ENCODE measurements at regions not wholly inside any gene's neighbourhood (a gene's known extent, or its start where the extent isn't known, plus 50 kb on each side); places are given as distances from the start of the nearest gene placed in this dataset.

DNA sequence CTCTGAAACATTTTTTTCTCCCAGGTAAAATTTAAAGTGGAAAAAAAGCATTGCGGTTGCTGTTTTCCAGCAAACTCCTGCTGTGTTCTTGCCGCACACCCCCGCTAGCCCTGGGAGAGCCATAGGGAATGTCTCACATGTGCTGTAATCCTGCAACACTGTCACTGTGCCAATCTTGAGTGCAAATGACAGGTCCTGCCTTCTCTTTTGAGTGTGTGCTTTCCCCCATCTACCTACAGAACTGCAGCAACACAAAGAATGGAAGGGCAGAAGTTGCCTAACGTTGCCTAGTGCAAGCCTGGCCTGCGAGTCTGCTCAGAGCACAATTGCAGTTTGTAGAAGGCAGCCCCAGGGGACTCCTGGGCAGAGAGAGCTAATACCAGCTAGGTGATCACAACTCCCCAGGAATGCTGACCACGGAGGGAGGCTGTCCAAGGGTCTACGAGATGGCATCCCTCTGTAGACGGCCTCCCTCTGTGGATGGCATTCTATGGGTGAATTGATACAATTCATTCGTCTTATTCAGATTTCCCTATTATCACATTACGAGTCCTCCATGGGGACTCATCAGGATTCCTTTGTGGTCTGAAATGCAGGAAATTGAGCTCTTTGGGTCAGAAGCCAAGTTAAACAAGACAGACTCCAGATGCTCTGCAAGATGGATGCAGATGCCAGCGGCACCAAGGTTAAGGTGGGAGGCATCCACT lies 172.6 kb upstream of the S1PR3 start:
- intact Hi-C loops (cut with micrococcal nuclease; ENCODE audit: unreplicated experiment): no loop called here
- CTCF ChIA-PET (ENCODE audit: unreplicated experiment): no interaction called here
- BruUV-seq (replicated peaks): no TSS peak

DNA sequence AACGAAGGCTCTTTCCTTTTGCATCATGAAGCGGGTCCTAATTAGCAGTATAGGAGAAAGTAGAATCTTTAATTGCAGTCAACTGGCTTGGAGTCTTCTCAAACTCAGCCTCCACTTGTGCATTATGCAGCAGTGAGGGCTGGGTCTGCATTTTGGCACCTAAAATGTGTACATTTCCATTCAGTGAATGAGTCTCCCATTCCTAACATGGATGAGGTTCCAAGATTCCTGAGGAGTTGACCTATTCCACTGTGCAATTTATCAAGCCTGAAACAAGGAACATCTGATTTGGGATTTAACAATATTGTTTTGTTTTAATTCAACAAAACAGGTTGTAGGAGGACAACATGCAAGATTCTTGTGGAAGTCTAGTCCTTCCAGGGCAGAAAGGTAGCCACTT lies 171.8 kb upstream of the S1PR3 start:
- no peak for DNase-seq (ENCODE audit: low spot score)
- TF ChIP-seq, protein P1, sequence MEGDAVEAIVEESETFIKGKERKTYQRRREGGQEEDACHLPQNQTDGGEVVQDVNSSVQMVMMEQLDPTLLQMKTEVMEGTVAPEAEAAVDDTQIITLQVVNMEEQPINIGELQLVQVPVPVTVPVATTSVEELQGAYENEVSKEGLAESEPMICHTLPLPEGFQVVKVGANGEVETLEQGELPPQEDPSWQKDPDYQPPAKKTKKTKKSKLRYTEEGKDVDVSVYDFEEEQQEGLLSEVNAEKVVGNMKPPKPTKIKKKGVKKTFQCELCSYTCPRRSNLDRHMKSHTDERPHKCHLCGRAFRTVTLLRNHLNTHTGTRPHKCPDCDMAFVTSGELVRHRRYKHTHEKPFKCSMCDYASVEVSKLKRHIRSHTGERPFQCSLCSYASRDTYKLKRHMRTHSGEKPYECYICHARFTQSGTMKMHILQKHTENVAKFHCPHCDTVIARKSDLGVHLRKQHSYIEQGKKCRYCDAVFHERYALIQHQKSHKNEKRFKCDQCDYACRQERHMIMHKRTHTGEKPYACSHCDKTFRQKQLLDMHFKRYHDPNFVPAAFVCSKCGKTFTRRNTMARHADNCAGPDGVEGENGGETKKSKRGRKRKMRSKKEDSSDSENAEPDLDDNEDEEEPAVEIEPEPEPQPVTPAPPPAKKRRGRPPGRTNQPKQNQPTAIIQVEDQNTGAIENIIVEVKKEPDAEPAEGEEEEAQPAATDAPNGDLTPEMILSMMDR (conservative IDR thresholded peaks at IDR 0.05; ENCODE audit: low read length): no peak
- TF ChIP-seq EZH2phosphoT487 (IDR thresholded peaks at IDR 0.05; ENCODE audit: borderline replicate concordance, low read depth, low read length): no peak
- CTCF ChIA-PET (ENCODE audit: unreplicated experiment): no interaction called here
- no peaks in the 10 kb centered on the region for H4K20me1 ChIP-seq (ENCODE audit: insufficient read depth, low read length)
- no peaks in the 10 kb centered on the region for H3K79me2 ChIP-seq (ENCODE audit: insufficient read depth, low read depth, low read length)
- H3K27ac ChIP-seq (ENCODE audit: low read depth, low read length, poor library complexity, severe bottlenecking): no peak overlapping the region
- H3K4me1 ChIP-seq (ENCODE audit: insufficient read depth, low read length, poor library complexity, severe bottlenecking): no peaks in the 10 kb centered on the region
- H3K4me2 ChIP-seq (ENCODE audit: low read length): no peak overlapping the region
- H3K36me3 ChIP-seq (ENCODE audit: insufficient read depth, low read length): no peaks in the 10 kb centered on the region
- no TSS peak for BruUV-seq (replicated peaks)
- no peaks in the 10 kb centered on the region for H3K9me2 ChIP-seq (ENCODE audit: insufficient read depth, low read length)
- no peak overlapping the region for H3K4me3 ChIP-seq (ENCODE audit: low read depth, low read length, poor library complexity, severe bottlenecking)
- H2AFZ ChIP-seq (ENCODE audit: low read length): no peak overlapping the region
- POLR2A ChIA-PET: no interaction called here
- intact Hi-C loops (cut with micrococcal nuclease; ENCODE audit: unreplicated experiment): no loop called here
- no peaks in the 10 kb centered on the region for H3K9me3 ChIP-seq (ENCODE audit: low read length)

More for the DNA sequence above, 172.6 kb upstream of the S1PR3 start:
- H2AFZ ChIP-seq (ENCODE audit: low read length): no peak overlapping the region
- no peak for DNase-seq (ENCODE audit: low spot score)
- H4K20me1 ChIP-seq (ENCODE audit: insufficient read depth, low read length): no peaks in the 10 kb centered on the region
- H3K27ac ChIP-seq (ENCODE audit: low read depth, low read length, poor library complexity, severe bottlenecking): no peak overlapping the region
- no peaks in the 10 kb centered on the region for H3K36me3 ChIP-seq (ENCODE audit: insufficient read depth, low read length)
- H3K4me3 ChIP-seq (ENCODE audit: low read depth, low read length, poor library complexity, severe bottlenecking): no peak overlapping the region
- no peaks in the 10 kb centered on the region for H3K79me2 ChIP-seq (ENCODE audit: insufficient read depth, low read depth, low read length)
- no peaks in the 10 kb centered on the region for H3K9me3 ChIP-seq (ENCODE audit: low read length)
- POLR2A ChIA-PET: no interaction called here
- H3K9me2 ChIP-seq (ENCODE audit: insufficient read depth, low read length): no peaks in the 10 kb centered on the region
- TF ChIP-seq, protein P1 (conservative IDR thresholded peaks at IDR 0.05; ENCODE audit: low read length): no peak
- TF ChIP-seq EZH2phosphoT487 (IDR thresholded peaks at IDR 0.05; ENCODE audit: borderline replicate concordance, low read depth, low read length): no peak
- H3K4me2 ChIP-seq (ENCODE audit: low read length): no peak overlapping the region
- H3K4me1 ChIP-seq (ENCODE audit: insufficient read depth, low read length, poor library complexity, severe bottlenecking): no peaks in the 10 kb centered on the region

- POLR2A ChIA-PET: no interaction called here
- BruUV-seq (replicated peaks): no TSS peak
- H3K4me2 ChIP-seq (ENCODE audit: low read length): no peak overlapping the region
These were observed 171.2 kb upstream of the S1PR3 start for GRCh38 chr9:88820055-88820454.

More at GRCh38 chr9:88820055-88820454, 171.2 kb upstream of the S1PR3 start:
- Histone ChIP-seq H3K9me2 (ENCODE audit: insufficient read depth, low read length) (no peaks in the 10 kb centered on the region), H3K4me1 (ENCODE audit: insufficient read depth, low read length, poor library complexity, severe bottlenecking) (no peaks in the 10 kb centered on the region), H3K27ac (ENCODE audit: low read depth, low read length, poor library complexity, severe bottlenecking) (no peak overlapping the region), H4K20me1 (ENCODE audit: insufficient read depth, low read length) (no peaks in the 10 kb centered on the region), H3K79me2 (ENCODE audit: insufficient read depth, low read depth, low read length) (no peaks in the 10 kb centered on the region), H2AFZ (ENCODE audit: low read length) (no peak overlapping the region), H3K36me3 (ENCODE audit: insufficient read depth, low read length) (no peaks in the 10 kb centered on the region), H3K4me3 (ENCODE audit: low read depth, low read length, poor library complexity, severe bottlenecking) (no peak overlapping the region), H3K9me3 (ENCODE audit: low read length) (no peaks in the 10 kb centered on the region)
- CTCF ChIA-PET (ENCODE audit: unreplicated experiment): no interaction called here
- no peak for DNase-seq (ENCODE audit: low spot score)
- intact Hi-C loops (cut with micrococcal nuclease; ENCODE audit: unreplicated experiment): no loop called here
- no peak for TF ChIP-seq EZH2phosphoT487 (IDR thresholded peaks at IDR 0.05; ENCODE audit: borderline replicate concordance, low read depth, low read length)
- TF ChIP-seq, protein P1 (conservative IDR thresholded peaks at IDR 0.05; ENCODE audit: low read length): no peak

Data from OCI-LY7 (cell line).